ENCODE measurements at regions not wholly inside any gene's neighbourhood (a gene's known extent, or its start where the extent isn't known, plus 50 kb on each side); places are given as distances from the start of the nearest gene placed in this dataset.

GRCh38 chr16:87199379-87199778 lies 117.8 kb downstream of the C16orf95 start:
- TF ChIP-seq CTCF (IDR thresholded peaks at IDR 0.05): no peak
- no peak for TF ChIP-seq POLR2A (IDR thresholded peaks at IDR 0.05)
